MM.1S (cell line): ENCODE measurements at regions not wholly inside any gene's neighbourhood (a gene's known extent, or its start where the extent isn't known, plus 50 kb on each side); places are given as distances from the start of the nearest gene placed in this dataset.

Source experiments
- DNase-seq: peaks from one replicate; pipeline ENCODE4 v3.0.0-alpha.2; 2015
- H2AFZ ChIP-seq: fragments of 300-600 bp; sonication (generic); 2 replicates; pipeline ENCODE4 v1.6.0; 2016; ENCODE audit warnings: antibody characterized with exemption, low read length
- H3F3A ChIP-seq: fragments of 300-600 bp; sonication (generic); 2 replicates; pipeline ENCODE4 v1.6.1; 2016; ENCODE audit warnings: mild to moderate bottlenecking, antibody characterized with exemption, low read length, moderate library complexity, mixed read lengths; ENCODE audit not compliant: insufficient read depth
- H3K27ac ChIP-seq: fragments of 300-600 bp; sonication (generic); 2 replicates; pipeline ENCODE4 v1.5.1; 2016; ENCODE audit warnings: mild to moderate bottlenecking, low read length
- H3K27me3 ChIP-seq: fragments of 300-600 bp; sonication (generic); replicated peaks from 2 replicates; pipeline ENCODE4 v1.6.0; 2016; ENCODE audit warnings: low read length; ENCODE audit not compliant: insufficient read depth
- H3K36me3 ChIP-seq: fragments of 300-600 bp; sonication (generic); replicated peaks from 2 replicates; pipeline ENCODE4 v1.6.1; 2016; ENCODE audit warnings: mild to moderate bottlenecking, low read length, mixed read lengths; ENCODE audit not compliant: insufficient read depth
- H3K4me1 ChIP-seq: fragments of 300-600 bp; sonication (generic); 2 replicates; pipeline ENCODE4 v1.6.1; 2016; ENCODE audit warnings: low read length, mixed read lengths
- H3K4me2 ChIP-seq: fragments of 300-600 bp; sonication (generic); 2 replicates; pipeline ENCODE4 v1.6.0; 2016; ENCODE audit warnings: low read depth, low read length
- H3K4me3 ChIP-seq: fragments of 300-600 bp; sonication (generic); 2 replicates; pipeline ENCODE4 v1.5.1; 2016; ENCODE audit warnings: low read length, mixed read lengths
- H3K79me2 ChIP-seq: fragments of 300-600 bp; sonication (generic); 2 replicates; pipeline ENCODE4 v1.6.1; 2016; ENCODE audit warnings: mixed run types, low read length, mixed read lengths
- H3K9ac ChIP-seq: fragments of 300-600 bp; sonication (generic); 2 replicates; pipeline ENCODE4 v1.6.1; 2016; ENCODE audit warnings: low read length, mixed read lengths
- H3K9me2 ChIP-seq: fragments of 300-600 bp; sonication (generic); replicated peaks from 2 replicates; pipeline ENCODE4 v1.6.1; 2016; ENCODE audit warnings: mild to moderate bottlenecking, low read length, mixed read lengths; ENCODE audit not compliant: insufficient read depth
- H3K9me3 ChIP-seq: fragments of 300-600 bp; sonication (generic); replicated peaks from 2 replicates; pipeline ENCODE4 v1.6.1; 2016; ENCODE audit warnings: mild to moderate bottlenecking, low read length, mixed read lengths; ENCODE audit not compliant: insufficient read depth
- H4K20me1 ChIP-seq: fragments of 300-600 bp; sonication (generic); 2 replicates; pipeline ENCODE4 v1.6.1; 2016; ENCODE audit warnings: mild to moderate bottlenecking, low read length, moderate library complexity, mixed read lengths; ENCODE audit not compliant: insufficient read depth
- EZH2 ChIP-seq: fragments of 300-600 bp; sonication (generic); optimal IDR thresholded peaks from 2 replicates; pipeline ENCODE3; 2017; ENCODE audit warnings: low read depth, mild to moderate bottlenecking, antibody characterized with exemption, low read length, mixed read lengths
- EZH2phosphoT487 ChIP-seq: fragments of 300-600 bp; sonication (generic); IDR thresholded peaks from 2 replicates; pipeline ENCODE4 v1.6.1; 2018; ENCODE audit warnings: antibody characterized with exemption, low read length
- TF ChIP-seq, protein P1 (sequence below): fragments of 300-600 bp; sonication (generic); IDR thresholded peaks from 2 replicates; pipeline ENCODE4 v1.5.1; 2016; ENCODE audit warnings: antibody characterized with exemption, low read length, mixed read lengths

DNA sequence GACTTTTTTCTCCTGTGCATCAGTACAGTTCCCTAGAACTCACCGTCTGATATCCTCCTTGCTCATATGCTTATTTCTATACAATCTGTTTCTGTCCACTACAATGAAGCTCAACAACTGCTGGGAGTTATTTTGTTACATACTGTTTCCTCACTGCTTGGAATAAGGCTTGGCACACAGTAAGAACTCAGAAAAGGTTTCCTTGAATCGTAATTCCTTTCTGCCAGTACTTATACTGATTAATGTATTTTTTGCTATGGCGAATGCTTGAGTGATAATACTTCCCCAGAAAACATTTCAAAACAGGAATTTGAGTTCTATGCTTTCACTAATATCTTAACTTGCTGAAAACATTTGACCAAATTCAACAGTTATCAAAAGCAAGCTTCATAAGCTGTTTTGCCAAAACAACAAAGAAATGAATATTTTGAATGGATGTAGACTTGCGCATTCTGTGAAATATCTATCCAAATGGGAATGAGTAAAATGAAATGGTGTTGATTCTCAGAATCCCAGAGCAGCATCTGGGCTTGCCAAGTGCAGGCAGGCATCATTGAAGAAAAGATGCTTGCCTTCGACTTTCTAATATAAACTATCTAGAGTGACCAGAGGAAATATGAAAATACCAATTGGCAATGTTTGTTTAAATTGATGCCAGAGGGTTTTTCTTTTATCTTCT, 286.3 kb downstream of the RAP2B start:
- no peaks in the 10 kb centered on the region for H4K20me1 ChIP-seq
- H3K79me2 ChIP-seq: no peaks in the 10 kb centered on the region
- H3K27ac ChIP-seq: no peak overlapping the region
- TF ChIP-seq, protein P1, sequence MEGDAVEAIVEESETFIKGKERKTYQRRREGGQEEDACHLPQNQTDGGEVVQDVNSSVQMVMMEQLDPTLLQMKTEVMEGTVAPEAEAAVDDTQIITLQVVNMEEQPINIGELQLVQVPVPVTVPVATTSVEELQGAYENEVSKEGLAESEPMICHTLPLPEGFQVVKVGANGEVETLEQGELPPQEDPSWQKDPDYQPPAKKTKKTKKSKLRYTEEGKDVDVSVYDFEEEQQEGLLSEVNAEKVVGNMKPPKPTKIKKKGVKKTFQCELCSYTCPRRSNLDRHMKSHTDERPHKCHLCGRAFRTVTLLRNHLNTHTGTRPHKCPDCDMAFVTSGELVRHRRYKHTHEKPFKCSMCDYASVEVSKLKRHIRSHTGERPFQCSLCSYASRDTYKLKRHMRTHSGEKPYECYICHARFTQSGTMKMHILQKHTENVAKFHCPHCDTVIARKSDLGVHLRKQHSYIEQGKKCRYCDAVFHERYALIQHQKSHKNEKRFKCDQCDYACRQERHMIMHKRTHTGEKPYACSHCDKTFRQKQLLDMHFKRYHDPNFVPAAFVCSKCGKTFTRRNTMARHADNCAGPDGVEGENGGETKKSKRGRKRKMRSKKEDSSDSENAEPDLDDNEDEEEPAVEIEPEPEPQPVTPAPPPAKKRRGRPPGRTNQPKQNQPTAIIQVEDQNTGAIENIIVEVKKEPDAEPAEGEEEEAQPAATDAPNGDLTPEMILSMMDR: no peak
- TF ChIP-seq EZH2: no peak
- H3K4me3 ChIP-seq: no peak overlapping the region
- H3K4me1 ChIP-seq: 0 out of 2 replicates have a peak, but pooled peaks cover 2% of the 10 kb centered on the region
- no peaks in the 10 kb centered on the region for H3F3A ChIP-seq
- H3K4me2 ChIP-seq: no peak overlapping the region
- H3K9me3 ChIP-seq: no peaks in the 10 kb centered on the region
- no peaks in the 10 kb centered on the region for H3K9me2 ChIP-seq
- DNase-seq: no peak
- H2AFZ ChIP-seq: no peak overlapping the region
- no peaks in the 10 kb centered on the region for H3K36me3 ChIP-seq
- H3K27me3 ChIP-seq: no peaks in the 10 kb centered on the region
- no peak overlapping the region for H3K9ac ChIP-seq

DNA sequence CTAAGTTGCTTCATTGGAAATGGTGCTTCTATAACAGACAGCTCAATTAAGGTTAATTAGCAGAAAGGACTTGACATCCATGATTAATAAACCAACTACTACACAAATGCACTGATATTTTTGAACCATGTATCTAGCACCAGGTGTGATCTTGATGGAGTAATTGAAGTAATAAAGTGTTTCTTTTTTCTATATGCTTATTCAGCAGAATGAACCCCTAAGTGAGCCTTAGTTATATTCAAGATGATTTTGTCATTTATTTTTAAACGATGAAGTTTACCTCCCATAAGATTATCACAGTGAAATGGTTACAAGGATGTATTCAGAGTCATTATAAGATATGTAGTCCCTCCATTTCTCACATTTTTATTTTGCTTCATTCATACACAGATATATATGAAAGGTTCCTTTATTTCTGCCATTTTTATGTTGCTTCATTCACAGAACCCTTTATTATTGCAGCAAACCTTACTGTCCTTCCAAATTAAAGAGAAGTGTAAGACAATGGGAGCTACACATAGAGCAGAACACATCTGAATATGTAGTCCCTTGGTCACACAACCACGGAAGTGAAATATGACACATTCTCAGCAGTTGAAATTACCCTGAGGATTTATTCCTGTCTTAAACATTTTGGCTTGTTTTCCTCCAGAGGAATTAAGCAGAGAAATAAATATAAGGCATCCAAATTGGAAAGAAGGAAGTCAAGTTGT, 295.0 kb downstream of the RAP2B start:
- 0 out of 2 replicates have a peak, but pooled peaks cover 2% of the 10 kb centered on the region for H3K9me2 ChIP-seq
- H3K36me3 ChIP-seq: no peaks in the 10 kb centered on the region
- H3K9me3 ChIP-seq: no peaks in the 10 kb centered on the region
- no peaks in the 10 kb centered on the region for H3K27me3 ChIP-seq
- no peaks in the 10 kb centered on the region for H3F3A ChIP-seq
- no peak overlapping the region for H3K4me3 ChIP-seq
- H3K27ac ChIP-seq: no peak overlapping the region
- no peak overlapping the region for H3K4me2 ChIP-seq
- TF ChIP-seq EZH2phosphoT487 (no peak), EZH2 (no peak)
- TF ChIP-seq, protein P1: no peak
- no peaks in the 10 kb centered on the region for H4K20me1 ChIP-seq
- H3K79me2 ChIP-seq: no peaks in the 10 kb centered on the region
- no peak for DNase-seq
- H2AFZ ChIP-seq: no peak overlapping the region
- no peak overlapping the region for H3K9ac ChIP-seq
- no peaks in the 10 kb centered on the region for H3K4me1 ChIP-seq

DNA sequence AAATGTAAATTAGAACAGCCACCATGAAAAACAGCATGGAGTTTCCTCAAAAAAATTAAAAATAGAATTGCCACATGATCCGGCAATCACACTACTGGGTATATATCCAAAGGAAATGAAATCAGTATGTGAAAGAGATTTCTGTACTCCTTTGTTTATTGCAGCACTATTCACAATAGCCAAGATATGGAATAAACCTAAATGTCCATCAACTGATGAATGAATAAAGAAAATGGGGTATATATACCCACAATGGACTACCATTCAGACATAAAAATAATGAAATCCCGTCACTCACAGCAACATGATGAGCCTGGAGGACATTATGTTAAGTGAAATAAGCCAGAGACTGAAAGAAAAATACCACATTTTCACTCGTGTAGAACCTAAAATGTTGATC, 296.9 kb downstream of the RAP2B start:
- H3K27ac ChIP-seq: no peak overlapping the region
- DNase-seq: no peak
- no peak overlapping the region for H3K9ac ChIP-seq
- peaks cover 8% of the 10 kb centered on the region for H3K4me1 ChIP-seq
- no peaks in the 10 kb centered on the region for H3K27me3 ChIP-seq
- H3K4me3 ChIP-seq: no peak overlapping the region
- no peak overlapping the region for H2AFZ ChIP-seq
- H4K20me1 ChIP-seq: no peaks in the 10 kb centered on the region
- H3K79me2 ChIP-seq: no peaks in the 10 kb centered on the region
- 0 out of 2 replicates have a peak, but pooled peaks cover 2% of the 10 kb centered on the region for H3K9me2 ChIP-seq
- no peak overlapping the region for H3K4me2 ChIP-seq
- H3K36me3 ChIP-seq: no peaks in the 10 kb centered on the region
- TF ChIP-seq EZH2phosphoT487: no peak
- no peak for TF ChIP-seq EZH2
- TF ChIP-seq, protein P1: no peak
- H3K9me3 ChIP-seq: no peaks in the 10 kb centered on the region
- H3F3A ChIP-seq: peaks cover 14% of the 10 kb centered on the region
